GM23338 (cell line): ENCODE measurements at regions not wholly inside any gene's neighbourhood (a gene's known extent, or its start where the extent isn't known, plus 50 kb on each side); places are given as distances from the start of the nearest gene placed in this dataset.

Source experiments
- ATAC-seq: fragments of 200-7000 bp; cut with Tn5 transposase; 3 replicates; pipeline ENCODE4 v1.9.1; 2020
- DNase-seq: peaks from one replicate; pipeline ENCODE4 v3.0.0-alpha.2; 2015; ENCODE audit warnings: low spot score
- H2AFZ ChIP-seq: fragments of 200-600 bp; sonication (generic); 2 replicates; pipeline ENCODE4 v1.8.0; 2016; ENCODE audit warnings: antibody characterized with exemption, mild to moderate bottlenecking, moderate library complexity
- H3F3A ChIP-seq: fragments of 200-600 bp; sonication (generic); replicated peaks from 2 replicates; pipeline ENCODE4 v1.8.0; 2017; ENCODE audit warnings: antibody characterized with exemption, mixed run types, low read depth
- H3K27ac ChIP-seq: fragments of 200-600 bp; sonication (generic); 2 replicates; pipeline ENCODE4 v1.6.1; 2016; ENCODE audit warnings: low read depth
- H3K27me3 ChIP-seq: fragments of 200-600 bp; sonication (generic); 2 replicates; pipeline ENCODE4 v1.8.0; 2016; ENCODE audit warnings: mild to moderate bottlenecking, mixed run types, moderate library complexity; ENCODE audit not compliant: insufficient read depth
- H3K36me3 ChIP-seq: fragments of 200-600 bp; sonication (generic); 2 replicates; pipeline ENCODE4 v1.8.0; 2016; ENCODE audit warnings: mild to moderate bottlenecking; ENCODE audit not compliant: insufficient read depth
- H3K4me1 ChIP-seq: fragments of 200-600 bp; sonication (generic); 2 replicates; pipeline ENCODE4 v1.8.0; 2016; ENCODE audit warnings: mild to moderate bottlenecking, moderate library complexity; ENCODE audit not compliant: insufficient read depth
- H3K4me2 ChIP-seq: fragments of 200-600 bp; sonication (generic); 2 replicates; pipeline ENCODE4 v1.7.1; 2017; ENCODE audit warnings: mixed run types
- H3K4me3 ChIP-seq: fragments of 200-600 bp; sonication (generic); 2 replicates; pipeline ENCODE4 v1.6.1; 2016; ENCODE audit warnings: mixed run types
- H3K79me2 ChIP-seq: fragments of 200-600 bp; sonication (generic); replicated peaks from 2 replicates; pipeline ENCODE4 v1.8.0; 2017; ENCODE audit warnings: mild to moderate bottlenecking; ENCODE audit not compliant: insufficient read depth
- H3K9me2 ChIP-seq: fragments of 200-600 bp; sonication (generic); 2 replicates; pipeline ENCODE4 v1.8.0; 2017; ENCODE audit not compliant: insufficient read depth
- H4K20me1 ChIP-seq: fragments of 200-600 bp; sonication (generic); replicated peaks from 2 replicates; pipeline ENCODE4 v1.8.0; 2017; ENCODE audit warnings: mild to moderate bottlenecking; ENCODE audit not compliant: insufficient read depth
- H3K27ac Mint-ChIP-seq: 2 replicates; pipeline ENCODE4 v1.8.0; 2020; ENCODE audit warnings: inconsistent platforms, mild to moderate bottlenecking, moderate library complexity, mixed read lengths
- H3K27me3 Mint-ChIP-seq: 3 replicates; pipeline ENCODE4 v1.8.0; 2022; ENCODE audit warnings: low read depth, mild to moderate bottlenecking, moderate library complexity, mixed read lengths, inconsistent platforms; ENCODE audit not compliant: insufficient read depth, poor library complexity
- H3K36me3 Mint-ChIP-seq: 3 replicates; pipeline ENCODE4 v1.8.0; 2021; ENCODE audit warnings: low read depth, mild to moderate bottlenecking, inconsistent platforms, moderate library complexity, mixed read lengths
- H3K4me1 Mint-ChIP-seq: 3 replicates; pipeline ENCODE4 v1.8.0; 2020; ENCODE audit warnings: mild to moderate bottlenecking, inconsistent platforms, mixed read lengths
- H3K4me3 Mint-ChIP-seq: 3 replicates; pipeline ENCODE4 v1.8.0; 2021; ENCODE audit warnings: moderate library complexity, mild to moderate bottlenecking, inconsistent platforms, mixed read lengths
- H3K9me3 Mint-ChIP-seq: 3 replicates; pipeline ENCODE4 v1.8.0; 2020; ENCODE audit warnings: moderate library complexity, mild to moderate bottlenecking, inconsistent platforms, mixed read lengths
- CTCF ChIP-seq, 2 experiments: fragments of 200-600 bp in 1 of 2; sonication (generic) in 1 of 2; conservative IDR thresholded peaks; 2 replicates each; pipeline versions ENCODE4 v1.5.1 to v1.6.1; 2016 to 2017; ENCODE audit warnings: antibody characterized with exemption in 2 of 2, low read depth in 2 of 2, mild to moderate bottlenecking in 2 of 2, moderate library complexity in 1 of 2
- EZH2 ChIP-seq: fragments of 200-600 bp; sonication (generic); IDR thresholded peaks from one replicate; pipeline ENCODE4 v1.8.0; 2017; ENCODE audit warnings: antibody characterized with exemption, mild to moderate bottlenecking, low read depth; ENCODE audit not compliant: unreplicated experiment
- EZH2phosphoT487 ChIP-seq: fragments of 200-600 bp; sonication (generic); IDR thresholded peaks from one replicate; pipeline ENCODE4 v1.8.1; 2018; ENCODE audit warnings: antibody characterized with exemption; ENCODE audit not compliant: unreplicated experiment
- JUNB ChIP-seq: IDR thresholded peaks from one replicate; pipeline ENCODE4 v1.6.1; 2016; ENCODE audit warnings: antibody characterized with exemption; ENCODE audit not compliant: unreplicated experiment
- NANOG ChIP-seq: IDR thresholded peaks from 2 replicates; pipeline ENCODE4 v1.6.1; 2016; ENCODE audit warnings: antibody characterized with exemption, borderline replicate concordance
- POLR2AphosphoS5 ChIP-seq: IDR thresholded peaks from 2 replicates; pipeline ENCODE4 v1.6.1; 2016; ENCODE audit warnings: antibody characterized with exemption, low read depth
- REST ChIP-seq: IDR thresholded peaks from one replicate; pipeline ENCODE4 v1.6.1; 2018; ENCODE audit warnings: antibody characterized with exemption; ENCODE audit not compliant: unreplicated experiment
- ZNF114 ChIP-seq: fragments of 250-450 bp; sonication (Bioruptor Pico); IDR thresholded peaks from 2 replicates; pipeline ENCODE4 v1.5.0; 2020; ENCODE audit warnings: mild to moderate bottlenecking, moderate library complexity
- ZNF462 ChIP-seq: fragments of 250-450 bp; sonication (Bioruptor Pico); IDR thresholded peaks from 2 replicates; pipeline ENCODE4 v1.5.0; 2020; ENCODE audit warnings: mild to moderate bottlenecking, moderate library complexity

- peaks cover 21% of the 10 kb centered on the region for H3K4me1 Mint-ChIP-seq
- H3K4me2 ChIP-seq: no peak overlapping the region
- H3K27me3 Mint-ChIP-seq: no peaks in the 10 kb centered on the region
- no peaks in the 10 kb centered on the region for H3K9me3 Mint-ChIP-seq
- 0 out of 2 replicates have a peak, but pooled peaks cover 5% of the 10 kb centered on the region for H3K9me2 ChIP-seq
- H3K36me3 ChIP-seq: no peaks in the 10 kb centered on the region
- no peaks in the 10 kb centered on the region for H4K20me1 ChIP-seq
- no peaks in the 10 kb centered on the region for H3K27me3 ChIP-seq
- no peaks in the 10 kb centered on the region for H3F3A ChIP-seq
- peaks cover 5% of the 10 kb centered on the region; the same call in 1 of the 2 replicates for H3K4me1 ChIP-seq
- H3K27ac ChIP-seq: no peak overlapping the region
- H3K79me2 ChIP-seq: no peaks in the 10 kb centered on the region
- no peak overlapping the region for H3K4me3 Mint-ChIP-seq
- TF ChIP-seq ZNF462 (CRISPR knock-in tag) (no peak), POLR2AphosphoS5 (no peak), ZNF114 (CRISPR knock-in tag) (no peak), REST (no peak), CTCF (conservative IDR thresholded peaks at IDR 0.05; ENCODE audit: low read depth in 2 of 2) (no peak), NANOG (no peak), JUNB (no peak), EZH2 (no peak), EZH2phosphoT487 (no peak)
- ATAC-seq (peak; percentile 70), DNase-seq (no peak)
- H2AFZ ChIP-seq: no peak overlapping the region
- H3K4me3 ChIP-seq: no peak overlapping the region
- H3K36me3 Mint-ChIP-seq: no peaks in the 10 kb centered on the region
- no peak overlapping the region for H3K27ac Mint-ChIP-seq
These were observed 107.5 kb downstream of the TBC1D30 start for GRCh38 chr12:64931981-64932380.
